ENCODE measurements at regions not wholly inside any gene's neighbourhood (a gene's known extent, or its start where the extent isn't known, plus 50 kb on each side); places are given as distances from the start of the nearest gene placed in this dataset.
A peak's percentile ranks its signal among the peaks of the same experiment; 100 is the strongest.

GRCh38 chr1:67955591-67955990, 94.8 kb downstream of the DIRAS3 start:
- no peak for DNase-seq
- H3K36me3 Mint-ChIP-seq, result no peaks in the 10 kb centered on the region
- Histone ChIP-seq H3K4me2 (replicated peaks; ENCODE audit: extremely low read depth, low read length, poor library complexity, severe bottlenecking) (no peak overlapping the region), H2AFZ (ENCODE audit: insufficient read depth, low read depth, low read length, poor library complexity, severe bottlenecking) (no peak overlapping the region), H3K79me2 (ENCODE audit: insufficient read depth, low read length) (no peaks in the 10 kb centered on the region), H3K27ac (ENCODE audit: low read depth in 1 of 2, low read length in 2 of 2) (no peak overlapping the region), H3K9ac (ENCODE audit: insufficient read depth, low read length, poor library complexity, severe bottlenecking) (no peak overlapping the region), H3K36me3 (replicated peaks in 1 of 2; ENCODE audit: control insufficient read depth in 1 of 2, insufficient read depth in 2 of 2, low read length in 2 of 2) (no peaks in the 10 kb centered on the region), H3K9me3 (replicated peaks in 1 of 2; ENCODE audit: control insufficient read depth in 1 of 2, insufficient read depth in 1 of 2, low read length in 2 of 2) (peaks cover 0 to under 1% of the 10 kb centered on the region in 2 donors), H3K27me3 (ENCODE audit: control insufficient read depth in 2 of 2, insufficient read depth in 2 of 2, low read length in 2 of 2) (no peaks in the 10 kb centered on the region), H3K4me3 (replicated peaks in 1 of 3; ENCODE audit: low read depth in 2 of 3, low read length in 3 of 3) (no peak overlapping the region), H4K20me1 (ENCODE audit: insufficient read depth, low read length) (no peaks in the 10 kb centered on the region), H3K4me1 (ENCODE audit: control insufficient read depth in 1 of 2, insufficient read depth in 2 of 2, low read length in 2 of 2) (no peaks in the 10 kb centered on the region)
- peaks cover 2 to 8% (median 5%) of the 10 kb centered on the region in 7 donors for H3K9me3 Mint-ChIP-seq
- WGBS (ENCODE audit: insufficient coverage), result 79% methylated on average over 2 of the region's 2 CpGs
- H3K4me1 Mint-ChIP-seq, result no peaks in the 10 kb centered on the region
- no peak overlapping the region for H3K4me3 Mint-ChIP-seq
- H3K27me3 Mint-ChIP-seq (ENCODE audit: low read depth in 3 of 3), result peaks cover 0 to 3% (median 0%) of the 10 kb centered on the region in 3 donors
- intact Hi-C loops (cut with micrococcal nuclease), result no loop called here
- peak overlapping the region in 1 of 7 donors; percentile 26 for H3K27ac Mint-ChIP-seq
- no peak for TF ChIP-seq CTCF (IDR thresholded peaks at IDR 0.05)

- intact Hi-C loops (cut with micrococcal nuclease), result no loop called here
- no peaks in the 10 kb centered on the region for H3K4me1 ChIP-seq (ENCODE audit: control insufficient read depth in 1 of 2, insufficient read depth in 2 of 2, low read length in 2 of 2)
- no peaks in the 10 kb centered on the region for H3K36me3 ChIP-seq (replicated peaks in 1 of 2; ENCODE audit: control insufficient read depth in 1 of 2, insufficient read depth in 2 of 2, low read length in 2 of 2)
- no peaks in the 10 kb centered on the region for H3K9me3 ChIP-seq (replicated peaks in 1 of 2; ENCODE audit: control insufficient read depth in 1 of 2, insufficient read depth in 1 of 2, low read length in 2 of 2)
- H3K27me3 Mint-ChIP-seq (ENCODE audit: low read depth in 3 of 3), result peaks cover 0 to 3% (median 0%) of the 10 kb centered on the region in 3 donors
- H2AFZ ChIP-seq (ENCODE audit: insufficient read depth, low read depth, low read length, poor library complexity, severe bottlenecking), result no peak overlapping the region
- H3K27ac ChIP-seq (ENCODE audit: low read depth in 1 of 2, low read length in 2 of 2), result no peak overlapping the region
- H3K4me3 ChIP-seq (replicated peaks in 1 of 3; ENCODE audit: low read depth in 2 of 3, low read length in 3 of 3), result no peak overlapping the region
- no peak overlapping the region for H3K4me3 Mint-ChIP-seq
- 100% methylated on average over 1 of the region's 2 CpGs for WGBS (ENCODE audit: insufficient coverage)
- no peaks in the 10 kb centered on the region for H4K20me1 ChIP-seq (ENCODE audit: insufficient read depth, low read length)
- no peak overlapping the region for H3K4me2 ChIP-seq (replicated peaks; ENCODE audit: extremely low read depth, low read length, poor library complexity, severe bottlenecking)
- no peaks in the 10 kb centered on the region for H3K79me2 ChIP-seq (ENCODE audit: insufficient read depth, low read length)
- TF ChIP-seq CTCF (IDR thresholded peaks at IDR 0.05), result no peak
- H3K4me1 Mint-ChIP-seq, result no peaks in the 10 kb centered on the region
- H3K9me3 Mint-ChIP-seq, result peaks cover 2 to 3% (median 3%) of the 10 kb centered on the region in 7 donors
- H3K27ac Mint-ChIP-seq, result no peak overlapping the region
- no peaks in the 10 kb centered on the region for H3K27me3 ChIP-seq (ENCODE audit: control insufficient read depth in 2 of 2, insufficient read depth in 2 of 2, low read length in 2 of 2)
- no peak for DNase-seq
- H3K36me3 Mint-ChIP-seq, result no peaks in the 10 kb centered on the region
- no peak overlapping the region for H3K9ac ChIP-seq (ENCODE audit: insufficient read depth, low read length, poor library complexity, severe bottlenecking)
Observed at GRCh38 chr1:67953301-67953700, 97.1 kb downstream of the DIRAS3 start.

All from CD14-positive monocyte (primary cell).